Stimulated activated CD4-positive, alpha-beta T cell treated with anti-CD3 and anti-CD28 coated beads, Interleukin-2, amount 100 ng/mL, for 24 hours (primary cell): ENCODE measurements at regions not wholly inside any gene's neighbourhood (a gene's known extent, or its start where the extent isn't known, plus 50 kb on each side); places are given as distances from the start of the nearest gene placed in this dataset.
"Not testable (repeated sequence)": the region's sequence is repeated elsewhere in the genome, so short reads cannot be mapped to it uniquely, and the experiment has no call there.

Experiments
- DNase-seq, 2 donors: peaks; one replicate each; pipeline ENCODE4 v3.0.0-alpha.2; 2020

- no peak for DNase-seq
Measured at GRCh38 chr4:123649645-123650391, 253.2 kb downstream of the SPRY1 start.

GRCh38 chr4:123651066-123651465 is 254.5 kb downstream of the SPRY1 start:
- no peak for DNase-seq

GRCh38 chr4:123651536-123652180 is 255.1 kb downstream of the SPRY1 start:
- no peak for DNase-seq

GRCh38 chr4:123652476-123652875 is 255.9 kb downstream of the SPRY1 start:
- no peak for DNase-seq

GRCh38 chr4:123653236-123653635 is 256.6 kb downstream of the SPRY1 start:
- no peak for DNase-seq

- not testable (repeated sequence) for DNase-seq
Measured at GRCh38 chr4:123656746-123657294, 260.2 kb downstream of the SPRY1 start.

GRCh38 chr4:123657606-123658005 is 261.0 kb downstream of the SPRY1 start:
- DNase-seq = not testable (repeated sequence)

GRCh38 chr4:123659262-123659661 is 262.7 kb downstream of the SPRY1 start:
- no peak for DNase-seq

GRCh38 chr4:123659730-123660129 is 263.1 kb downstream of the SPRY1 start:
- no peak for DNase-seq

GRCh38 chr4:123661080-123661737 is 264.6 kb downstream of the SPRY1 start:
- DNase-seq = no peak

- no peak for DNase-seq
Measured at GRCh38 chr4:123662827-123663226, 266.2 kb downstream of the SPRY1 start.

GRCh38 chr4:123666486-123666885 is 269.9 kb downstream of the SPRY1 start:
- DNase-seq = no peak

- no peak for DNase-seq
Measured at GRCh38 chr4:123667496-123667895, 270.9 kb downstream of the SPRY1 start.

- DNase-seq = no peak
Measured at GRCh38 chr4:123667991-123668390, 271.4 kb downstream of the SPRY1 start.

- DNase-seq = peak; percentile 23 to 29
Measured at GRCh38 chr4:123671636-123672404, 275.2 kb downstream of the SPRY1 start.

- DNase-seq = no peak
Measured at GRCh38 chr4:123672987-123673386, 276.4 kb downstream of the SPRY1 start.

- DNase-seq = no peak
Measured at GRCh38 chr4:123673971-123674370, 277.4 kb downstream of the SPRY1 start.

GRCh38 chr4:123674762-123675465 is 278.3 kb downstream of the SPRY1 start:
- no peak for DNase-seq

- DNase-seq = no peak
Measured at GRCh38 chr4:123675567-123675966, 279.0 kb downstream of the SPRY1 start.

- no peak for DNase-seq
Measured at GRCh38 chr4:123676071-123676889, 279.7 kb downstream of the SPRY1 start.

GRCh38 chr4:123676890-123677229 is 280.3 kb downstream of the SPRY1 start:
- DNase-seq = no peak
